ENCODE measurements at regions not wholly inside any gene's neighbourhood (a gene's known extent, or its start where the extent isn't known, plus 50 kb on each side); places are given as distances from the start of the nearest gene placed in this dataset.

DNA sequence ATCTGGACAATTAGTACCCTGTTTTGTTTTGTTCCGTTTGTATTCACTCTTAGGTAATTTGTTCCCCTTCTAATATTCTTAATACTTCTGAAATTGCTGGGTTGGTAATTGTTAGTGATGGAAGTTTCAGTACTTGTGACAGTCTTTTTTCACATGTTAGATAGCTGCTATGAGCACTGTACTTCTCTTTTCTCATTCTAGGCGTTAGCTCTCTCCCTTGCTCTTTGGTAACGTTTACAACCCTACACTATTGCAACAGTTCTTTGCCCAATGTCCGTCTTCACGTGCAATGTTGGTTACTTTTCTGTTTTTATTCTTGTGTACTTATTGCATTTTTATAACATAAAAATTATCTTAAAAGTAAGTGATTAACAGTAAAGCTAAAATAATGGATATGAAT lies 1509.0 kb downstream of the MAT2B start:
- intact Hi-C loops (cut with DNase I), result no loop called here
- Histone ChIP-seq H3K27ac (no peak overlapping the region), H3K27me3 (no peaks in the 10 kb centered on the region), H3K4me3 (replicated peaks in 1 of 3) (no peak overlapping the region), H3K36me3 (no peaks in the 10 kb centered on the region), H3K9me3 (no peaks in the 10 kb centered on the region), H3K4me1 (no peaks in the 10 kb centered on the region)
- WGBS, 2 donors, result 90 to 95% methylated on average over 5 of the region's 5 CpGs
- TF ChIP-seq POLR2A (IDR thresholded peaks at IDR 0.05), result no peak
- TF ChIP-seq, protein P1, sequence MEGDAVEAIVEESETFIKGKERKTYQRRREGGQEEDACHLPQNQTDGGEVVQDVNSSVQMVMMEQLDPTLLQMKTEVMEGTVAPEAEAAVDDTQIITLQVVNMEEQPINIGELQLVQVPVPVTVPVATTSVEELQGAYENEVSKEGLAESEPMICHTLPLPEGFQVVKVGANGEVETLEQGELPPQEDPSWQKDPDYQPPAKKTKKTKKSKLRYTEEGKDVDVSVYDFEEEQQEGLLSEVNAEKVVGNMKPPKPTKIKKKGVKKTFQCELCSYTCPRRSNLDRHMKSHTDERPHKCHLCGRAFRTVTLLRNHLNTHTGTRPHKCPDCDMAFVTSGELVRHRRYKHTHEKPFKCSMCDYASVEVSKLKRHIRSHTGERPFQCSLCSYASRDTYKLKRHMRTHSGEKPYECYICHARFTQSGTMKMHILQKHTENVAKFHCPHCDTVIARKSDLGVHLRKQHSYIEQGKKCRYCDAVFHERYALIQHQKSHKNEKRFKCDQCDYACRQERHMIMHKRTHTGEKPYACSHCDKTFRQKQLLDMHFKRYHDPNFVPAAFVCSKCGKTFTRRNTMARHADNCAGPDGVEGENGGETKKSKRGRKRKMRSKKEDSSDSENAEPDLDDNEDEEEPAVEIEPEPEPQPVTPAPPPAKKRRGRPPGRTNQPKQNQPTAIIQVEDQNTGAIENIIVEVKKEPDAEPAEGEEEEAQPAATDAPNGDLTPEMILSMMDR (IDR thresholded peaks at IDR 0.05), result no peak
- DNase-seq, result no peak

GRCh38 chr5:165015126-165015525 lies 1509.7 kb downstream of the MAT2B start:
- Histone ChIP-seq H3K4me3 (replicated peaks in 1 of 3) (no peak overlapping the region), H3K4me1 (no peaks in the 10 kb centered on the region), H3K9me3 (no peaks in the 10 kb centered on the region), H3K36me3 (no peaks in the 10 kb centered on the region), H3K27ac (no peak overlapping the region), H3K27me3 (no peaks in the 10 kb centered on the region)
- TF ChIP-seq, protein P1 (IDR thresholded peaks at IDR 0.05), result no peak
- no peak for TF ChIP-seq POLR2A (IDR thresholded peaks at IDR 0.05)
- WGBS, 2 donors, result 74 to 81% methylated on average over 2 of the region's 2 CpGs
- intact Hi-C loops (cut with DNase I), result no loop called here
- no peak for DNase-seq

DNA sequence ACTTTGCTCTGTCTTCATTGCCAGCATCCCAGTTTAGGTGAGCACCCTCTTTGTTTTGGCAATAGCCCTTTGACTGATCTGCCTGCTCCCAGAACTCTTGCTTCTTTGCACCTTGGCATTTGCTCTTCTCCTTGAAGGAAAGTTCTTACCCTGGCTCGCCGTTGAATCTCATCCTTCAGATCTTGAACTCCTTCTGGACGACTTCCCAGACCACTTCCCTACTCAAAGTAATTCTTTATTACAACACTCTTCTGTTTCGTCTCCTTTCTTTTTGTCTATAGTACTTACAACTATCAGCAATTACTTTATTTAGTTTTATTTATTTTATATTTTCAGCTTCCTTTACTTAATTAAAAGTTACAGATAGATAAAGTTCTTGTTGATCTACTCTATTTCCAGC lies 1510.1 kb downstream of the MAT2B start:
- Histone ChIP-seq H3K27ac (no peak overlapping the region), H3K4me3 (replicated peaks in 1 of 3) (no peak overlapping the region), H3K4me1 (no peaks in the 10 kb centered on the region), H3K36me3 (no peaks in the 10 kb centered on the region), H3K9me3 (no peaks in the 10 kb centered on the region), H3K27me3 (no peaks in the 10 kb centered on the region)
- TF ChIP-seq POLR2A (IDR thresholded peaks at IDR 0.05), result no peak
- TF ChIP-seq, protein P1 (IDR thresholded peaks at IDR 0.05), result no peak
- DNase-seq, result no peak
- intact Hi-C loops (cut with DNase I), result no loop called here
- WGBS, 2 donors, result 19 to 22% methylated on average over 4 of the region's 4 CpGs

DNA sequence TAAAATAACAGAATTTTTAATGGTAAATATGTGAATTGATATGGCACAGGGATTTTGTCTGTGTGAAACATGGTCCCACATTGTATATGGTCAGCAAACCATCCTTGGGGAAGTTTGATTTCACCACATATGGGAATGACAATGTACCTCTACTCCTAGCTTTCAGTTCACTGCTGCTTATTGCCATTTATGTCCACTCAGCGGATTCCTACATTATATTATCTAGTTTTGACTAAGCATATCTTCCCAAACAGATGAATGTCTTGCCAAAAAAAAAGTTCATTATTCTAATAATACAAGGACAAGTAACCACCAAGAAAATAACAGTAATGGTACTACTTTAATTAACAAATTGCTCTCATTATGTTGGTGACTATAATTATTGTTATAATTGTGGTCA lies 1521.6 kb downstream of the MAT2B start:
- H3K9me3 ChIP-seq, result no peaks in the 10 kb centered on the region
- DNase-seq, result no peak
- H3K4me3 ChIP-seq (replicated peaks in 1 of 3), result no peak overlapping the region
- TF ChIP-seq, protein P1 (IDR thresholded peaks at IDR 0.05), result no peak
- no peak for TF ChIP-seq POLR2A (IDR thresholded peaks at IDR 0.05)
- no peaks in the 10 kb centered on the region for H3K27me3 ChIP-seq
- WGBS, 2 donors, result 83 to 89% methylated on average over 1 of the region's 1 CpG
- H3K36me3 ChIP-seq, result no peaks in the 10 kb centered on the region
- no peaks in the 10 kb centered on the region for H3K4me1 ChIP-seq
- no peak overlapping the region for H3K27ac ChIP-seq
- intact Hi-C loops (cut with DNase I), result no loop called here

- no peak overlapping the region for H3K4me3 ChIP-seq (replicated peaks in 1 of 3)
- no peak for TF ChIP-seq POLR2A (IDR thresholded peaks at IDR 0.05)
- WGBS, 2 donors, result 70 to 80% methylated on average over 2 of the region's 2 CpGs
Observed at GRCh38 chr5:165028356-165028755, 1522.9 kb downstream of the MAT2B start.

More at GRCh38 chr5:165028356-165028755, 1522.9 kb downstream of the MAT2B start:
- Histone ChIP-seq H3K27ac (no peak overlapping the region), H3K9me3 (no peaks in the 10 kb centered on the region), H3K4me1 (no peaks in the 10 kb centered on the region), H3K36me3 (no peaks in the 10 kb centered on the region), H3K27me3 (no peaks in the 10 kb centered on the region)
- DNase-seq, result no peak
- intact Hi-C loops (cut with DNase I), result no loop called here

All from thyroid gland (tissue), 4 donors.